PC-9 (cell line): ENCODE measurements at regions not wholly inside any gene's neighbourhood (a gene's known extent, or its start where the extent isn't known, plus 50 kb on each side); places are given as distances from the start of the nearest gene placed in this dataset.

ENCODE experiments used
- BruUV-seq: library from RNA; stranded (reverse); fragments of 400-500 nt; replicated peaks from 2 replicates; lab custom pipeline; 2021; lab: Mats Ljungman, UMichigan
- CTCF ChIA-PET: fragments of 300-600 bp; sonication (Branson Sonifier 250); formaldehyde crosslinking; loops from one replicate; lab custom pipeline; 2022; ENCODE audit warnings: antibody characterized with exemption; lab: Charles Lee
- POLR2A ChIA-PET: fragments of 300-600 bp; sonication (Branson Sonifier 250); formaldehyde crosslinking; loops from one replicate; lab custom pipeline; 2022; ENCODE audit warnings: antibody characterized with exemption; ENCODE audit not compliant: unreplicated experiment; lab: Charles Lee
- DNase-seq, 2 experiments: peaks; one replicate each; pipeline versions ENCODE4 v3.0.0 to v3.0.0-alpha.2; 2015 to 2022; ENCODE audit warnings: mixed read lengths in 1 of 2
- H2AFZ ChIP-seq: fragments of 200-600 bp; sonication (generic); 2 replicates; pipeline ENCODE4 v1.8.1; 2017; ENCODE audit warnings: antibody characterized with exemption
- H3F3A ChIP-seq: fragments of 200-600 bp; sonication (generic); 2 replicates; pipeline ENCODE4 v1.8.1; 2017; ENCODE audit warnings: antibody characterized with exemption, mild to moderate bottlenecking, low read depth; ENCODE audit not compliant: insufficient read depth
- H3K27ac ChIP-seq: fragments of 200-600 bp; sonication (generic); 2 replicates; pipeline ENCODE4 v1.6.1; 2016; ENCODE audit warnings: mixed run types
- H3K27me3 ChIP-seq: fragments of 200-600 bp; sonication (generic); 2 replicates; pipeline ENCODE4 v1.6.1; 2016; ENCODE audit warnings: low read depth, mixed run types; ENCODE audit not compliant: insufficient read depth
- H3K36me3 ChIP-seq: fragments of 200-600 bp; sonication (generic); 2 replicates; pipeline ENCODE4 v1.6.1; 2016; ENCODE audit warnings: low read depth, mixed run types
- H3K4me1 ChIP-seq: fragments of 200-600 bp; sonication (generic); replicated peaks from 2 replicates; pipeline ENCODE4 v1.6.1; 2016; ENCODE audit warnings: mixed run types; ENCODE audit not compliant: insufficient read depth
- H3K4me2 ChIP-seq: fragments of 200-600 bp; sonication (generic); 2 replicates; pipeline ENCODE4 v1.6.1; 2017; ENCODE audit warnings: mixed run types
- H3K4me3 ChIP-seq: fragments of 200-600 bp; sonication (generic); 2 replicates; pipeline ENCODE4 v1.6.1; 2016; ENCODE audit warnings: mixed run types
- H3K79me2 ChIP-seq: fragments of 200-600 bp; sonication (generic); 2 replicates; pipeline ENCODE4 v1.6.1; 2017; ENCODE audit warnings: low read depth, mixed run types
- H3K9me2 ChIP-seq: fragments of 200-600 bp; sonication (generic); 2 replicates; pipeline ENCODE4 v1.8.1; 2017; ENCODE audit warnings: mild to moderate bottlenecking; ENCODE audit not compliant: insufficient read depth
- H3K9me3 ChIP-seq: fragments of 200-600 bp; sonication (generic); 2 replicates; pipeline ENCODE4 v1.8.1; 2016; ENCODE audit warnings: low read depth; ENCODE audit not compliant: insufficient read depth
- H4K20me1 ChIP-seq: fragments of 200-600 bp; sonication (generic); 2 replicates; pipeline ENCODE4 v1.8.1; 2017; ENCODE audit not compliant: insufficient read depth
- CTCF ChIP-seq: fragments of 200-600 bp; sonication (generic); conservative IDR thresholded peaks from 2 replicates; pipeline ENCODE4 v1.6.1; 2017; ENCODE audit warnings: mixed run types, antibody characterized with exemption, mild to moderate bottlenecking, moderate library complexity
- EZH2 ChIP-seq: fragments of 200-600 bp; sonication (generic); IDR thresholded peaks from 2 replicates; pipeline ENCODE4 v1.8.0; 2017; ENCODE audit warnings: antibody characterized with exemption, low read depth
- intact Hi-C: fragments of 100-400 bp; cut with micrococcal nuclease; formaldehyde crosslinking; loops from one replicate; pipeline ENCODE4 v1.10.0; 2022; ENCODE audit not compliant: unreplicated experiment

GRCh38 chr10:84845628-84846261 is 517.4 kb downstream of the CCSER2 start:
- Histone ChIP-seq H3F3A (no peaks in the 10 kb centered on the region), H3K27ac (no peak overlapping the region), H4K20me1 (no peaks in the 10 kb centered on the region), H3K4me2 (no peak overlapping the region), H3K79me2 (no peaks in the 10 kb centered on the region), H3K9me2 (no peaks in the 10 kb centered on the region), H3K36me3 (no peaks in the 10 kb centered on the region), H3K4me3 (no peak overlapping the region), H3K27me3 (no peaks in the 10 kb centered on the region), H2AFZ (no peak overlapping the region), H3K9me3 (no peaks in the 10 kb centered on the region), H3K4me1 (no peaks in the 10 kb centered on the region)
- DNase-seq: no peak
- POLR2A ChIA-PET: no interaction called here
- CTCF ChIA-PET: no interaction called here
- TF ChIP-seq EZH2: no peak
- TF ChIP-seq CTCF: no peak; the same call in 1 of the 2 replicates
- BruUV-seq: no TSS peak
- intact Hi-C loops: no loop called here

GRCh38 chr10:84846658-84847316 is 518.4 kb downstream of the CCSER2 start:
- H3K9me3 ChIP-seq: no peaks in the 10 kb centered on the region
- H3K27me3 ChIP-seq: no peaks in the 10 kb centered on the region
- H4K20me1 ChIP-seq: no peaks in the 10 kb centered on the region
- BruUV-seq: no TSS peak
- H3K27ac ChIP-seq: no peak overlapping the region
- H2AFZ ChIP-seq: no peak overlapping the region
- ChIA-PET CTCF (no interaction called here), POLR2A (no interaction called here)
- H3K4me3 ChIP-seq: no peak overlapping the region
- no peak overlapping the region for H3K4me2 ChIP-seq
- H3F3A ChIP-seq: no peaks in the 10 kb centered on the region
- DNase-seq: no peak
- H3K9me2 ChIP-seq: no peaks in the 10 kb centered on the region
- H3K79me2 ChIP-seq: no peaks in the 10 kb centered on the region
- TF ChIP-seq CTCF (no peak), EZH2 (no peak)
- H3K36me3 ChIP-seq: no peaks in the 10 kb centered on the region
- no peaks in the 10 kb centered on the region for H3K4me1 ChIP-seq
- intact Hi-C loops: no loop called here

- H3K27ac ChIP-seq: no peak overlapping the region
- no peaks in the 10 kb centered on the region for H3K9me2 ChIP-seq
- no peak overlapping the region for H3K4me3 ChIP-seq
- no peak overlapping the region for H2AFZ ChIP-seq
- no peaks in the 10 kb centered on the region for H3K4me1 ChIP-seq
- no peaks in the 10 kb centered on the region for H4K20me1 ChIP-seq
- H3K36me3 ChIP-seq: no peaks in the 10 kb centered on the region
- BruUV-seq: no TSS peak
- POLR2A ChIA-PET: no interaction called here
- no peak for DNase-seq
- CTCF ChIA-PET: no interaction called here
- H3K27me3 ChIP-seq: no peaks in the 10 kb centered on the region
- intact Hi-C loops: no loop called here
- no peak for TF ChIP-seq EZH2
- no peak for TF ChIP-seq CTCF
- no peaks in the 10 kb centered on the region for H3K9me3 ChIP-seq
- no peaks in the 10 kb centered on the region for H3K79me2 ChIP-seq
- no peaks in the 10 kb centered on the region for H3F3A ChIP-seq
- no peak overlapping the region for H3K4me2 ChIP-seq
These were observed 520.6 kb downstream of the CCSER2 start for GRCh38 chr10:84848967-84849366.
